Peyer's patch (tissue), 4 donors: ENCODE measurements at regions not wholly inside any gene's neighbourhood (a gene's known extent, or its start where the extent isn't known, plus 50 kb on each side); places are given as distances from the start of the nearest gene placed in this dataset.

ENCODE experiments used
- CTCF ChIP-seq, 6 experiments: fragments of 450-650 bp in 4 of 6; fragments of 200-600 bp in 2 of 6; sonication (generic) in 1 of 6; IDR thresholded peaks; one replicate each; pipeline ENCODE4 v1.5.1; 2017 to 2019; ENCODE audit warnings: antibody characterized with exemption in 6 of 6, mild to moderate bottlenecking in 3 of 6, moderate library complexity in 1 of 6
- POLR2A ChIP-seq, 2 donors: fragments of 450-650 bp; IDR thresholded peaks; one replicate each; pipeline ENCODE4 v1.5.1; 2017; ENCODE audit warnings: antibody characterized with exemption in 2 of 2, mild to moderate bottlenecking in 2 of 2, moderate library complexity in 2 of 2

- no peak for TF ChIP-seq POLR2A (IDR thresholded peaks at IDR 0.05)
- no peak for TF ChIP-seq CTCF (IDR thresholded peaks at IDR 0.05)
These were observed 538.8 kb downstream of the PLXDC2 start for GRCh38 chr10:20355011-20355410.
